ENCODE measurements at regions not wholly inside any gene's neighbourhood (a gene's known extent, or its start where the extent isn't known, plus 50 kb on each side); places are given as distances from the start of the nearest gene placed in this dataset.
"Not testable (repeated sequence)": the region's sequence is repeated elsewhere in the genome, so short reads cannot be mapped to it uniquely, and the experiment has no call there.

- no peaks in the 10 kb centered on the region for H3K9me3 ChIP-seq (ENCODE audit: control insufficient read depth, insufficient read depth, low read length)
- H3K36me3 ChIP-seq (ENCODE audit: control insufficient read depth, insufficient read depth, low read length) = no peaks in the 10 kb centered on the region
- H3K27me3 ChIP-seq (ENCODE audit: control insufficient read depth, insufficient read depth, low read length) = no peaks in the 10 kb centered on the region
- no peak overlapping the region for H3K4me3 ChIP-seq (ENCODE audit: low read depth, low read length)
- no peaks in the 10 kb centered on the region for H3K4me1 ChIP-seq (ENCODE audit: control insufficient read depth, insufficient read depth, low read length)
- no peak overlapping the region for H3K9ac ChIP-seq (ENCODE audit: low read depth, low read length)
Observed at GRCh38 chr5:100706776-100707175, 171.6 kb downstream of the FAM174A start.

GRCh38 chr5:100708645-100709171 is 173.5 kb downstream of the FAM174A start:
- Histone ChIP-seq H3K27me3 (ENCODE audit: control insufficient read depth, insufficient read depth, low read length) (no peaks in the 10 kb centered on the region), H3K9ac (ENCODE audit: low read depth, low read length) (no peak overlapping the region)

GRCh38 chr5:100709771-100710170 is 174.6 kb downstream of the FAM174A start:
- H3K9ac ChIP-seq (ENCODE audit: low read depth, low read length) = no peak overlapping the region
- no peaks in the 10 kb centered on the region for H3K36me3 ChIP-seq (ENCODE audit: control insufficient read depth, insufficient read depth, low read length)
- H3K4me1 ChIP-seq (ENCODE audit: control insufficient read depth, insufficient read depth, low read length) = no peaks in the 10 kb centered on the region
- no peak overlapping the region for H3K4me3 ChIP-seq (ENCODE audit: low read depth, low read length)
- H3K9me3 ChIP-seq (ENCODE audit: control insufficient read depth, insufficient read depth, low read length) = no peaks in the 10 kb centered on the region
- no peaks in the 10 kb centered on the region for H3K27me3 ChIP-seq (ENCODE audit: control insufficient read depth, insufficient read depth, low read length)

More at GRCh38 chr5:100708645-100709171, 173.5 kb downstream of the FAM174A start:
- no peaks in the 10 kb centered on the region for H3K4me1 ChIP-seq (ENCODE audit: control insufficient read depth, insufficient read depth, low read length)
- no peaks in the 10 kb centered on the region for H3K9me3 ChIP-seq (ENCODE audit: control insufficient read depth, insufficient read depth, low read length)
- H3K36me3 ChIP-seq (ENCODE audit: control insufficient read depth, insufficient read depth, low read length) = no peaks in the 10 kb centered on the region
- no peak overlapping the region for H3K4me3 ChIP-seq (ENCODE audit: low read depth, low read length)

- not testable (repeated sequence) for H3K4me1 ChIP-seq (ENCODE audit: control insufficient read depth, insufficient read depth, low read length); H3K36me3 ChIP-seq (ENCODE audit: control insufficient read depth, insufficient read depth, low read length); H3K9me3 ChIP-seq (ENCODE audit: control insufficient read depth, insufficient read depth, low read length); H3K9ac ChIP-seq (ENCODE audit: low read depth, low read length); H3K4me3 ChIP-seq (ENCODE audit: low read depth, low read length); H3K27me3 ChIP-seq (ENCODE audit: control insufficient read depth, insufficient read depth, low read length)
Observed at GRCh38 chr5:100714780-100715179, 179.6 kb downstream of the FAM174A start.

- no peaks in the 10 kb centered on the region for H3K9me3 ChIP-seq (ENCODE audit: control insufficient read depth, insufficient read depth, low read length)
- no peaks in the 10 kb centered on the region for H3K27me3 ChIP-seq (ENCODE audit: control insufficient read depth, insufficient read depth, low read length)
- H3K36me3 ChIP-seq (ENCODE audit: control insufficient read depth, insufficient read depth, low read length) = no peaks in the 10 kb centered on the region
- peaks cover 9% of the 10 kb centered on the region for H3K4me1 ChIP-seq (ENCODE audit: control insufficient read depth, insufficient read depth, low read length)
- H3K4me3 ChIP-seq (ENCODE audit: low read depth, low read length) = no peak overlapping the region
- H3K9ac ChIP-seq (ENCODE audit: low read depth, low read length) = no peak overlapping the region
Observed at GRCh38 chr5:100722657-100723056, 180.4 kb downstream of the ST8SIA4 start.

GRCh38 chr5:100723229-100723628 is 179.9 kb downstream of the ST8SIA4 start:
- Histone ChIP-seq H3K36me3 (ENCODE audit: control insufficient read depth, insufficient read depth, low read length) (no peaks in the 10 kb centered on the region), H3K4me3 (ENCODE audit: low read depth, low read length) (no peak overlapping the region), H3K9ac (ENCODE audit: low read depth, low read length) (no peak overlapping the region), H3K4me1 (ENCODE audit: control insufficient read depth, insufficient read depth, low read length) (peaks cover 9% of the 10 kb centered on the region), H3K9me3 (ENCODE audit: control insufficient read depth, insufficient read depth, low read length) (no peaks in the 10 kb centered on the region), H3K27me3 (ENCODE audit: control insufficient read depth, insufficient read depth, low read length) (no peaks in the 10 kb centered on the region)

- H3K4me1 ChIP-seq (ENCODE audit: control insufficient read depth, insufficient read depth, low read length) = peaks cover 9% of the 10 kb centered on the region
- H3K36me3 ChIP-seq (ENCODE audit: control insufficient read depth, insufficient read depth, low read length) = no peaks in the 10 kb centered on the region
- no peak overlapping the region for H3K9ac ChIP-seq (ENCODE audit: low read depth, low read length)
- H3K4me3 ChIP-seq (ENCODE audit: low read depth, low read length) = no peak overlapping the region
- H3K9me3 ChIP-seq (ENCODE audit: control insufficient read depth, insufficient read depth, low read length) = no peaks in the 10 kb centered on the region
- H3K27me3 ChIP-seq (ENCODE audit: control insufficient read depth, insufficient read depth, low read length) = no peaks in the 10 kb centered on the region
Observed at GRCh38 chr5:100726116-100726515, 177.0 kb downstream of the ST8SIA4 start.

- Histone ChIP-seq H3K4me3 (ENCODE audit: low read depth, low read length) (no peak overlapping the region), H3K27me3 (ENCODE audit: control insufficient read depth, insufficient read depth, low read length) (no peaks in the 10 kb centered on the region), H3K36me3 (ENCODE audit: control insufficient read depth, insufficient read depth, low read length) (no peaks in the 10 kb centered on the region), H3K9ac (ENCODE audit: low read depth, low read length) (no peak overlapping the region), H3K9me3 (ENCODE audit: control insufficient read depth, insufficient read depth, low read length) (no peaks in the 10 kb centered on the region), H3K4me1 (ENCODE audit: control insufficient read depth, insufficient read depth, low read length) (no peaks in the 10 kb centered on the region)
Observed at GRCh38 chr5:100731768-100732167, 171.3 kb downstream of the ST8SIA4 start.

GRCh38 chr5:100746730-100747129 is 156.4 kb downstream of the ST8SIA4 start:
- no peaks in the 10 kb centered on the region for H3K36me3 ChIP-seq (ENCODE audit: control insufficient read depth, insufficient read depth, low read length)
- no peaks in the 10 kb centered on the region for H3K27me3 ChIP-seq (ENCODE audit: control insufficient read depth, insufficient read depth, low read length)
- no peak overlapping the region for H3K4me3 ChIP-seq (ENCODE audit: low read depth, low read length)
- no peaks in the 10 kb centered on the region for H3K9me3 ChIP-seq (ENCODE audit: control insufficient read depth, insufficient read depth, low read length)
- no peaks in the 10 kb centered on the region for H3K4me1 ChIP-seq (ENCODE audit: control insufficient read depth, insufficient read depth, low read length)
- H3K9ac ChIP-seq (ENCODE audit: low read depth, low read length) = no peak overlapping the region

- no peaks in the 10 kb centered on the region for H3K27me3 ChIP-seq (ENCODE audit: control insufficient read depth, insufficient read depth, low read length)
- no peak overlapping the region for H3K4me3 ChIP-seq (ENCODE audit: low read depth, low read length)
- H3K4me1 ChIP-seq (ENCODE audit: control insufficient read depth, insufficient read depth, low read length) = no peaks in the 10 kb centered on the region
- no peaks in the 10 kb centered on the region for H3K9me3 ChIP-seq (ENCODE audit: control insufficient read depth, insufficient read depth, low read length)
- H3K36me3 ChIP-seq (ENCODE audit: control insufficient read depth, insufficient read depth, low read length) = no peaks in the 10 kb centered on the region
- H3K9ac ChIP-seq (ENCODE audit: low read depth, low read length) = no peak overlapping the region
Observed at GRCh38 chr5:100749771-100750284, 153.3 kb downstream of the ST8SIA4 start.

GRCh38 chr5:100755435-100755834 is 147.6 kb downstream of the ST8SIA4 start:
- H3K36me3 ChIP-seq (ENCODE audit: control insufficient read depth, insufficient read depth, low read length) = no peaks in the 10 kb centered on the region
- peaks cover 15% of the 10 kb centered on the region for H3K27me3 ChIP-seq (ENCODE audit: control insufficient read depth, insufficient read depth, low read length)
- H3K9ac ChIP-seq (ENCODE audit: low read depth, low read length) = no peak overlapping the region
- no peak overlapping the region for H3K4me3 ChIP-seq (ENCODE audit: low read depth, low read length)
- peaks cover 7% of the 10 kb centered on the region for H3K4me1 ChIP-seq (ENCODE audit: control insufficient read depth, insufficient read depth, low read length)
- H3K9me3 ChIP-seq (ENCODE audit: control insufficient read depth, insufficient read depth, low read length) = no peaks in the 10 kb centered on the region
